GM12878 (cell line): ENCODE measurements at regions not wholly inside any gene's neighbourhood (a gene's known extent, or its start where the extent isn't known, plus 50 kb on each side); places are given as distances from the start of the nearest gene placed in this dataset.

Experiments used
- ATAC-seq: fragments of 200-7000 bp; cut with Tn5 transposase; 3 replicates; pipeline ENCODE4 v1.9.1; 2020; ENCODE audit warnings: mild to moderate bottlenecking, moderate library complexity
- BruUV-seq: library from RNA; stranded (reverse); fragments of 400-500 nt; replicated peaks from 2 replicates; lab custom pipeline; 2021; lab: Mats Ljungman, UMichigan
- CTCF ChIA-PET: fragments of 300-600 bp; sonication (Branson Sonifier 250); formaldehyde crosslinking; extraction: SDS; loops from one replicate; lab custom pipeline; 2021; ENCODE audit warnings: inconsistent platforms; lab: Yijun Ruan, JAX
- POLR2A ChIA-PET: fragments of 350-600 bp; formaldehyde crosslinking; extraction: SDS; loops from one replicate; lab custom pipeline; 2021; ENCODE audit warnings: inconsistent platforms; lab: Charles Lee
- RAD21 ChIA-PET: fragments of 300-600 bp; sonication (Branson Sonifier 250); formaldehyde crosslinking; loops from one replicate; lab custom pipeline; 2023; ENCODE audit warnings: antibody characterized with exemption; ENCODE audit not compliant: unreplicated experiment; lab: Charles Lee
- SMC1A ChIA-PET: fragments of 300-600 bp; sonication (Branson Sonifier 250); formaldehyde crosslinking; loops from one replicate; lab custom pipeline; 2023; ENCODE audit not compliant: unreplicated experiment, uncharacterized antibody; lab: Charles Lee
- DNase-seq: peaks from one replicate; pipeline ENCODE4 v3.0.0-alpha.2; 2011; ENCODE audit warnings: low read depth, low spot score
- FAIRE-seq: peaks from 3 replicates; lab custom pipeline; 2011; peaks lifted over from hg19 to GRCh38; lab: Jason Lieb, UNC
- H2AFZ ChIP-seq: 2 replicates; pipeline ENCODE4 v1.6.0; 2011; ENCODE audit warnings: low read depth, low read length, control low read depth; ENCODE audit not compliant: control insufficient read depth
- H3K27ac ChIP-seq: 2 replicates; pipeline ENCODE4 v1.5.1; 2011; ENCODE audit warnings: control low read depth; ENCODE audit not compliant: control insufficient read depth, insufficient read depth
- H3K27me3 ChIP-seq, 2 experiments: replicated peaks in 1 of 2; 2 replicates each; pipeline versions ENCODE4 v1.6.0 to v1.6.1; 2011; ENCODE audit warnings: low read length in 1 of 2; ENCODE audit not compliant: control insufficient read depth in 2 of 2, insufficient read depth in 2 of 2
- H3K36me3 ChIP-seq, 2 experiments: 2 replicates each; pipeline ENCODE4 v1.5.1; 2011; ENCODE audit warnings: low read length in 1 of 2; ENCODE audit not compliant: control insufficient read depth in 2 of 2, insufficient read depth in 2 of 2
- H3K4me1 ChIP-seq: 2 replicates; pipeline ENCODE4 v1.6.1; 2011; ENCODE audit warnings: mild to moderate bottlenecking, low read length, moderate library complexity, mixed read lengths; ENCODE audit not compliant: control insufficient read depth, insufficient read depth
- H3K4me2 ChIP-seq: 2 replicates; pipeline ENCODE4 v1.6.0; 2011; ENCODE audit warnings: control low read depth; ENCODE audit not compliant: control insufficient read depth, insufficient read depth
- H3K4me3 ChIP-seq: fragments of 200-600 bp; sonication (generic); 2 replicates; pipeline ENCODE4 v1.5.1; 2016
- H3K79me2 ChIP-seq: 2 replicates; pipeline ENCODE4 v1.6.0; 2011; ENCODE audit warnings: low read length; ENCODE audit not compliant: control insufficient read depth, insufficient read depth
- H3K9ac ChIP-seq: 2 replicates; pipeline ENCODE4 v1.8.0; 2011; ENCODE audit warnings: low read length, control low read depth, mixed read lengths; ENCODE audit not compliant: control insufficient read depth, insufficient read depth
- H3K9me3 ChIP-seq: replicated peaks from 3 replicates; pipeline ENCODE4 v1.5.1; 2011; ENCODE audit warnings: mild to moderate bottlenecking, low read length; ENCODE audit not compliant: control insufficient read depth, insufficient read depth
- H4K20me1 ChIP-seq: 2 replicates; pipeline ENCODE4 v1.6.0; 2011; ENCODE audit not compliant: control insufficient read depth, insufficient read depth
- BCL11A ChIP-seq: IDR thresholded peaks from 2 replicates; pipeline ENCODE4 v1.6.1; 2011; ENCODE audit warnings: low read depth, low read length
- E4F1 ChIP-seq: fragments of 450-650 bp; IDR thresholded peaks from 2 replicates; pipeline ENCODE4 v1.6.1; 2018; ENCODE audit warnings: borderline replicate concordance, mild to moderate bottlenecking; ENCODE audit not compliant: partially characterized antibody
- KDM1A ChIP-seq: fragments of 200-600 bp; sonication (generic); IDR thresholded peaks from 2 replicates; pipeline ENCODE4 v1.6.1; 2016; ENCODE audit warnings: borderline replicate concordance
- MLLT1 ChIP-seq: fragments of 450-650 bp; IDR thresholded peaks from 2 replicates; pipeline ENCODE4 v1.6.1; 2016; ENCODE audit warnings: mild to moderate bottlenecking
- NFIC ChIP-seq: IDR thresholded peaks from 2 replicates; pipeline ENCODE4 v1.6.1; 2012; ENCODE audit warnings: low read depth, mild to moderate bottlenecking, inconsistent platforms, low read length, moderate library complexity
- SUPT20H ChIP-seq: IDR thresholded peaks from 2 replicates; pipeline ENCODE4 v1.6.1; 2011; ENCODE audit warnings: low read depth, mild to moderate bottlenecking, low read length, moderate library complexity, borderline replicate concordance; ENCODE audit not compliant: control insufficient read depth
- TCF12 ChIP-seq: IDR thresholded peaks from 2 replicates; pipeline ENCODE4 v1.6.1; 2011; ENCODE audit warnings: low read depth, mild to moderate bottlenecking, low read length
- YY1 ChIP-seq: IDR thresholded peaks from 2 replicates; pipeline ENCODE4 v1.6.1; 2011; ENCODE audit warnings: low read depth, mild to moderate bottlenecking, low read length
- ZBED1 ChIP-seq: IDR thresholded peaks from 2 replicates; pipeline ENCODE4 v1.6.1; 2016; ENCODE audit warnings: borderline replicate concordance
- ZNF24 ChIP-seq: fragments of 450-650 bp; IDR thresholded peaks from 2 replicates; pipeline ENCODE4 v1.6.1; 2017; ENCODE audit warnings: antibody characterized with exemption, mild to moderate bottlenecking
- ZNF622 ChIP-seq: fragments of 450-650 bp; IDR thresholded peaks from 2 replicates; pipeline ENCODE4 v1.6.1; 2017; ENCODE audit warnings: mild to moderate bottlenecking, inconsistent platforms
- ZSCAN29 ChIP-seq: fragments of 450-650 bp; IDR thresholded peaks from 2 replicates; pipeline ENCODE4 v1.6.1; 2017; ENCODE audit warnings: mild to moderate bottlenecking, moderate library complexity
- WGBS: methylation state at CpG from one replicate; pipeline ENCODE4 v1.1.6; 2016; ENCODE audit warnings: low lambda C conversion rate; ENCODE audit not compliant: insufficient replicate concordance, insufficient coverage; ENCODE audit errors: missing lambda C conversion rate; 5-methylcytosine and 5-hydroxymethylcytosine counted together
- in situ Hi-C: fragments of 300-500 bp; cut with MboI; formaldehyde crosslinking; loops from 9 replicates; pipeline ENCODE4 v1.14.3; 2018; ENCODE audit warnings: mixed read lengths
- intact Hi-C: fragments of 100-400 bp; cut with micrococcal nuclease; formaldehyde crosslinking; loops from one replicate; pipeline ENCODE4 v1.14.2; 2022; ENCODE audit not compliant: unreplicated experiment

DNA sequence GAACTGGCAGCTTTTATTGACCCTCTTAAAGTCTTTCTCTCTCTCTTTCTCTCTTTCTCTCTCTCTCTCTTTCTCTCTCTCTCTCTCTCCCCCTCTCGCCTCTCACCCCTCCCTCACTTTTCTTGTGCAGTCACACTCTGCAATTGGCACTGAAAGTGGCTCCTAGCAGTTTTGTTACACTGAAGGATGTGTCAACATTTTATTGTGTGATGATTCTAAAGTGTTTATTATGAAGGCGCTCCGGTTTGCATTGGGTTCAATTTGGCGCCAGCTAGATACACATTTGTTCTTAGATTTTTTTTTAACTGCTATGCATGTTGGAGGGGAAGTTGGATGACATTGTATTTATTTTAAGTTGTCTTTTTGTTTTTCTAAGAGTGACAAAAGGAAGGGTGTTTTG lies 64.0 kb upstream of the CHRM3 start (continued):
- no peak for TF ChIP-seq E4F1

DNA sequence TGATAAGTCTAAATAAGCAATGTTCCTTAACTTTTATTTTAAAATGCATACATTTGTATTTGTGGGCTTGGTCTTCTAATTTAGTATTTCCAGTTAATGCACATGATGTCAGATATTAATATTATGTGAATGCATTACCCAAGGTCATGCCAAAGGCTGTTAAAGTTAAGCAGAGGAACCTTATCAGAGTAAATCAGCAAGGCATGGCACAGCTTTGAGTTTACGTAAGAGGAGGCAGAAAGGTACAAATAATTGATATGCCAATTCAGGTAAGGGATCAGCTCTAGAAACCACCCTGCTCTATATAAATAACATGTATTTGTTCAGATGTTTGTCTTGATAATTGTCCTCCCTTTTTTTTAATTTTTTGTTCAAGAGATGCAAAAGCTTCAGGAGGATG lies 64.5 kb upstream of the CHRM3 start:
- RAD21 ChIA-PET: no interaction called here
- Histone ChIP-seq H3K27ac (no peak overlapping the region), H4K20me1 (no peaks in the 10 kb centered on the region), H3K9me3 (no peaks in the 10 kb centered on the region), H3K27me3 (no peaks in the 10 kb centered on the region), H3K4me3 (no peak overlapping the region), H3K4me2 (no peak overlapping the region), H3K9ac (no peak overlapping the region)
- POLR2A ChIA-PET: no interaction called here
- intact Hi-C loops: no loop called here
- SMC1A ChIA-PET: no interaction called here
- DNase-seq: no peak
- BruUV-seq: no TSS peak
- FAIRE-seq: no peak
- ATAC-seq: no peak
- CTCF ChIA-PET: no interaction called here
- no peak for TF ChIP-seq TCF12
- no peak for TF ChIP-seq NFIC
- TF ChIP-seq YY1: no peak
- no peak for TF ChIP-seq BCL11A
- no peak for TF ChIP-seq ZNF622
- TF ChIP-seq ZBED1: no peak
- no peak for TF ChIP-seq ZNF24
- TF ChIP-seq SUPT20H: no peak
- TF ChIP-seq ZSCAN29: no peak
- no peak for TF ChIP-seq KDM1A
- no peak for TF ChIP-seq MLLT1
- TF ChIP-seq, all 136 proteins: peak for 0
- 9% methylated on average over 1 of the region's 1 CpG for WGBS
- no peaks in the 10 kb centered on the region for H3K36me3 ChIP-seq
- no peak overlapping the region for H2AFZ ChIP-seq
- H3K79me2 ChIP-seq: no peaks in the 10 kb centered on the region
- H3K4me1 ChIP-seq: no peaks in the 10 kb centered on the region
- in situ Hi-C loops: no loop called here
